GM12872 (cell line): ENCODE measurements at regions not wholly inside any gene's neighbourhood (a gene's known extent, or its start where the extent isn't known, plus 50 kb on each side); places are given as distances from the start of the nearest gene placed in this dataset.

ENCODE experiments used
- CTCF ChIP-seq: IDR thresholded peaks from 3 replicates; pipeline ENCODE4 v1.5.1; 2011; ENCODE audit warnings: low read depth, mild to moderate bottlenecking, low read length, moderate library complexity; ENCODE audit not compliant: insufficient read depth

- TF ChIP-seq CTCF: no peak
Measured at GRCh38 chr4:26248647-26249046, 72.2 kb upstream of the RBPJ start.

GRCh38 chr4:26252349-26253025 is 68.3 kb upstream of the RBPJ start:
- no peak for TF ChIP-seq CTCF

GRCh38 chr4:26253968-26254367 is 66.8 kb upstream of the RBPJ start:
- no peak for TF ChIP-seq CTCF

- TF ChIP-seq CTCF: no peak
Measured at GRCh38 chr4:26255989-26256388, 64.8 kb upstream of the RBPJ start.

- no peak for TF ChIP-seq CTCF
Measured at GRCh38 chr4:26257850-26258249, 63.0 kb upstream of the RBPJ start.

- no peak for TF ChIP-seq CTCF
Measured at GRCh38 chr4:26260571-26260970, 60.2 kb upstream of the RBPJ start.

GRCh38 chr4:26261405-26261804 is 59.4 kb upstream of the RBPJ start:
- TF ChIP-seq CTCF: no peak
